ENCODE measurements at regions not wholly inside any gene's neighbourhood (a gene's known extent, or its start where the extent isn't known, plus 50 kb on each side); places are given as distances from the start of the nearest gene placed in this dataset.

GRCh38 chr1:99527545-99527944 is 118.4 kb upstream of the PALMD start:
- intact Hi-C loops (cut with DNase I), result loop anchor here (5.0 kb wide), 1 partner anchor 120 kb away; the partner anchor contains the start of gene PALMD
- ATAC-seq (ENCODE audit: poor library complexity) (no peak), DNase-seq (no peak)

GRCh38 chr1:99529002-99529401 is 116.9 kb upstream of the PALMD start:
- intact Hi-C loops (cut with DNase I), result loop anchor here (5.0 kb wide), 1 partner anchor 118 kb away; the partner anchor contains the start of gene PALMD

DNA sequence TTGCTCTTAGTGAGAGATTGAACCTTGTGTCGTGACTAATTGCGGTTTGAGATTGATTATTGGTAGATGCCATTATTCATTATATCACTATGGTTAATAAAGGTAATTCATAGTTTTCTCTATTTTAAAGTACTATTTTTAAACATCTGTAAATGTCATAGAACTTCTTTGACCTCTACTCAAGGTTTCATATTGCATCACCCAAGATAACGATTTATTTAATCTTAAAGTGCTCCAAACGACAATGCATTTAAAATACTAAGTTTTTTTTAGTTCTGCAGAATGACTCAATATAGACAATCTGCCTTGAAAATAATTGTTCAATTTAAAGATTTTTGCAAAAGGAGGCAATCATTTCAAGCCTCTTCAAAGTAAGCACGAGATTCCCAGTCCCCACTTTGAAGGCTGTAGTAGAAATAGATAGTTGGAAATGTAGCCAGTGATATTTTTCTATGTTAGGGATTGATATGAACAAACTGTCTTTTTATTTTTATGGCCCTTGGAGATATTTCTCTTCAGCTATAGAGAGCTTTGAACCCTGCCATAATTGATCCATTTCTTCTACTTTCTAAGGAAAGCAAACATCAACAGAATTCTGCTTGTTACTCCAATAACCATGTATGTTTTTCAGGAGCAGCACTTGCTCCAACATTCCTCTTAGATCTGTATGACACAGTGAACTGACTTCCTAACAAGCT is 114.2 kb upstream of the PALMD start:
- DNase-seq (no peak), ATAC-seq (ENCODE audit: poor library complexity) (no peak)
- intact Hi-C loops (cut with DNase I), result loop anchor here (10.0 kb wide), 1 partner anchor 173 kb away; no protein-coding TSS in a partner anchor

More at GRCh38 chr1:99529002-99529401, 116.9 kb upstream of the PALMD start:
- ATAC-seq (ENCODE audit: poor library complexity) (peak; percentile 63), DNase-seq (no peak)

- intact Hi-C loops (cut with DNase I), result loop anchor here (10.0 kb wide), 1 partner anchor 173 kb away; no protein-coding TSS in a partner anchor
- DNase-seq (no peak), ATAC-seq (ENCODE audit: poor library complexity) (no peak)
Observed at GRCh38 chr1:99532276-99532580, 113.7 kb upstream of the PALMD start.

GRCh38 chr1:99533909-99534637 is 111.8 kb upstream of the PALMD start:
- intact Hi-C loops (cut with DNase I), result loop anchor here (10.0 kb wide), 1 partner anchor 171 kb away; no protein-coding TSS in a partner anchor
- ATAC-seq (ENCODE audit: poor library complexity), result peak; percentile 78
- DNase-seq, result no peak

DNA sequence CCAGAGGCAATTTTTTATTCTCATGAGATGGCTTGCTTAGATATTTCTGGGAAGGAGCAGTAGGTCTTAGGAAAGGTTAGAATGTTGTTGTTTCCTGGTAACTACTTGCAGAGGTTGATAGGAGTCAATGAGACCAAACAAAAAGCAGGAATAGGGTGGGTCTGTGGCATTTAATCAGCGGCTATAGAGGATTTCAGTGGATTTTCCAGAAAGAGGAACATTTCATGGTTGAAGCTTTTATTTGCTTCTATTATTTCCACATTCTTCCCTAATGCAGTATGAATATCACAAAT is 111.3 kb upstream of the PALMD start:
- intact Hi-C loops (cut with DNase I), result loop anchor here (10.0 kb wide), 1 partner anchor 170 kb away; no protein-coding TSS in a partner anchor
- ATAC-seq (ENCODE audit: poor library complexity) (peak; percentile 52), DNase-seq (no peak)

- DNase-seq (no peak), ATAC-seq (ENCODE audit: poor library complexity) (no peak)
- intact Hi-C loops (cut with DNase I), result loop anchor here (10.0 kb wide), 1 partner anchor 169 kb away; no protein-coding TSS in a partner anchor
Observed at GRCh38 chr1:99535470-99536164, 110.3 kb upstream of the PALMD start.

DNA sequence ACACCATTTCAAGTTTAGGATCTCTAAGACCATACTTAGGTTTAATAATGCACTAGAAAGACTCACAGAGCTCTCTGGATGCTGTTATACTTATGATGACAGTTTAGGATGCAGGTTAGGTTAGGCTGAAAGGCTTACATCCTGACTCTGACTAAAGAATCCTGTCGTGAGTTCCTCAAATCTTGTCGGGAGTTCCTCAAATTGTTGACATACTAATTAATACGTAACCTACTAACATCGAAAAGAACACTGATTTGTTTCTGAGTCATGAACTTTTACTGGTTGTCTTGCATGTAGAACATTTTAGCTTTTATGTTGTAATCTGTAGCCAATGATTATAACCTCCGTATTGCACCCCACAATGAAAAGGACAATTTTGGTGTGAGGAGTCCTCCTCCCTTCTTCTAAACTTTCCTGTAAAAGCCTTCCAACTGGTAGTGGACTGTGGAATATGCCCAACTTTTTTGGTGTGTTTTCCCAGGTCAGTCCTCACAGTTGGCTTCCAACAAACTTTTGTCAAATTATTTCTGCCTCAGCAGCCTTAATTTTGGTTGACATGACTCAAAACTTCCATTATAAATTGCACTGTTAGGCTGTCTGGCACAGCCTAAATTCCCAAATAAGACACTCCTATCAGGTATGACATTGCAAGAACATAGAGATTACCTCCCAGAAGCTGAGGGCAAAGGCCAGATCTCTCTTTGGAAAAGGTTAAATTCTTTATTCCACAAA is 107.9 kb upstream of the PALMD start:
- intact Hi-C loops (cut with DNase I), result loop anchor here (10.0 kb wide), 1 partner anchor 167 kb away; no protein-coding TSS in a partner anchor
- DNase-seq, result no peak
- no peak for ATAC-seq (ENCODE audit: poor library complexity)

- intact Hi-C loops (cut with DNase I), result loop anchor here (10.0 kb wide), 1 partner anchor 166 kb away; no protein-coding TSS in a partner anchor
Observed at GRCh38 chr1:99538618-99538956, 107.3 kb upstream of the PALMD start.

GRCh38 chr1:99539131-99539530 is 106.8 kb upstream of the PALMD start:
- intact Hi-C loops (cut with DNase I), result loop anchor here (10.0 kb wide), 1 partner anchor 166 kb away; no protein-coding TSS in a partner anchor
- ATAC-seq (ENCODE audit: poor library complexity) (no peak), DNase-seq (no peak)

More at GRCh38 chr1:99538618-99538956, 107.3 kb upstream of the PALMD start:
- no peak for ATAC-seq (ENCODE audit: poor library complexity)
- no peak for DNase-seq

DNA sequence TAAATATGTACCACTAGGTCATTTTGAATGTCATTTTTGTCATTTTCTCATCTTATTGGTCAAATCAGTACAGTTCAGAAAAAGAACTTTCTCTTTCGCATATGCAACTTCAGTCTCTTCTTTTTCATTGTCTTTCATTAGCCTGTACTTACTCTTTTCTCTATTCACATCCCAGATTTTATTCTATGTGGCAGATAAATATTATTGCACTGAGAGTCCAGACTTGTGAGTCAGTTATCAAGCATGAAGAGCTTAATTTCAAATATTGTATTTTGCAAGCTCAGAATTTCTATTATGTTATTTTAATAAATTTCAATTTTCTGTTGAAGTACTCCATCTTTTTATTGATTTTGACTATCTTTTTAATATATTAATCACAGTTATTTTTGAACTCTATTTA is 105.2 kb upstream of the PALMD start:
- no peak for ATAC-seq (ENCODE audit: poor library complexity)
- intact Hi-C loops (cut with DNase I), result no loop called here
- no peak for DNase-seq

- ATAC-seq (ENCODE audit: poor library complexity) (no peak), DNase-seq (no peak)
- intact Hi-C loops (cut with DNase I), result no loop called here
Observed at GRCh38 chr1:99544328-99544727, 101.6 kb upstream of the PALMD start.

GRCh38 chr1:99546432-99547416 is 99.2 kb upstream of the PALMD start:
- DNase-seq (no peak), ATAC-seq (ENCODE audit: poor library complexity) (no peak)
- intact Hi-C loops (cut with DNase I), result loop anchor here (5.0 kb wide), 1 partner anchor 96 kb away; no protein-coding TSS in a partner anchor

GRCh38 chr1:99548943-99549605 is 96.8 kb upstream of the PALMD start:
- ATAC-seq (ENCODE audit: poor library complexity) (peak; percentile 99), DNase-seq (no peak)
- intact Hi-C loops (cut with DNase I), result loop anchor here (5.0 kb wide), 1 partner anchor 93 kb away; no protein-coding TSS in a partner anchor

DNA sequence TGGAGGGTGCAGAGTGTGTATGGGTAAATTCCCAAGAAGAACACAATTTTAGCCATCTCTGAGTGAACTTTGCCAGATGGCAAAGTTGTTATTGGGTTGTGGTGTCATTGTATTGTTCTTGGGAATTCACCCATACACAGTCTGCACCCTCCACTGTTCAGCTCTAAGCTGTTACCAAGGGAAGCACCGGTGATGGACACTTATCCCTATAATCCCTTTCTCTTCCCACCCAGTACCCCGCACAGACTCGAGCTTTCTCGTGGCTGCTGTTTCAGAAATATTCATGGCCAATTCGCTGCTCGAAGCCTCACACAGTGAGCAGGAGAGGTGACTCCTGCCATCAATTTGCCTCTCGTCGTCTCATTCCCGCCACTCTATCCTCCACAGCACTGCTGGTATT is 95.7 kb upstream of the PALMD start:
- DNase-seq (no peak), ATAC-seq (ENCODE audit: poor library complexity) (no peak)
- intact Hi-C loops (cut with DNase I), result no loop called here

GRCh38 chr1:99551812-99552614 is 93.9 kb upstream of the PALMD start:
- intact Hi-C loops (cut with DNase I), result no loop called here
- DNase-seq (no peak), ATAC-seq (ENCODE audit: poor library complexity) (no peak)

All from Right ventricle myocardium superior (tissue), 1 donor.